GM18873 (cell line): ENCODE measurements at regions not wholly inside any gene's neighbourhood (a gene's known extent, or its start where the extent isn't known, plus 50 kb on each side); places are given as distances from the start of the nearest gene placed in this dataset.

ENCODE experiments used
- ATAC-seq: cut with Tn5 transposase; IDR thresholded peaks from one replicate; pipeline ENCODE4 v1.9.1; 2021; ENCODE audit warnings: mild to moderate bottlenecking, moderate library complexity, moderate number of reproducible peaks; ENCODE audit not compliant: unreplicated experiment, low FRiP score

DNA sequence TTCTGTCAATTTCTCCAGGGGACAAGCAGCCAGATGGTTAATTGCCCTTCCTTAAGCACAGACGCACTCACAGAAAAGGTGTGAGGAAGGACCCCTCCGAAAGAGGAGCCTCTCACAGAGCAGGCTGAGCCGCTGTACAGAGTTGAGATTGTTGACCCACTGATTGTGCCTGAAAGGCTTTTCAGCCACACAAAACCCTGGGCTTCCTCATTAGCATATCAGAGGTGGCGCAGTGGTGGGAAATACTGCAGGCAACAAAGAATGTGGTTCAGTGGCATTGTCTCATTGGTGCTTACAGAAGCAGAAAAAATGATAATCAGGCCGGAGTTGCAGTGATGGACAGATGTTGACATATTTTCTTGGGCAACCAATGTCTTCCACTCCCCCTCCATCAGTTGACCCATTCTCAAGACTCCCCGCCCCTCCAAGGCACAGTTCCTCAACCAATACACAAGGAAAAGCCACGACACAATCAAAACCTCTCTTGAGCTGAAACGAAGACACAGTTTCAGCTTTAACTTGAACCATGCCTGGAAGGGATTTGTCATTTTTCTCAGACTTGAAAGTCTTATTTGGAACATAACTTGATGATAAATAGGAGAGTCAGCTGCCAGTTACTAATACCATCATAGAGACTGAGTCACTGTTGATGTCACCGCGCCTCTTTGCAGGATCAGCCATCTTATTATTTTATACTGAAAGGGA, 53.1 kb downstream of the ATXN3L start:
- no peak for ATAC-seq

GRCh38 chrX:13265549-13266132, 54.2 kb downstream of the ATXN3L start:
- ATAC-seq, result no peak

DNA sequence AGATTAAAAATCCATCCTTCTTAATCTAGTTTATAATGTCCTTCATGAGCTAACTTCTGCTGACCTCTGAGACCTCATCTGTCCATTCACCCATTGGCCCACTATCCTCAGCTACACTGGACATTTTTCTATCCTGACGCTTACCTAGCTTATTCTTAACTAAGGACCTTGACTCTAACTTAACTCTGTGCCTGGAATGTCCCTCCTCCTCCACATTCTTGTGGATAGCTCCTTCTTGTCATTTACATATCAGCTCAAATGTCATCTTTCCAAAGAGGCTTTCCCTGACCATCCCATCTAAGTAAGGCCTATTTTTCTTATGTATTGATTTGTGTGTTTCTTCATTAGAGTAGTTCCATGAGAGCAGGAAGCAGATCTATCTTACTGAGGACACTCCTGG, 54.7 kb downstream of the ATXN3L start:
- no peak for ATAC-seq

- no peak for ATAC-seq
Measured at GRCh38 chrX:13263560-13264251, 56.1 kb downstream of the ATXN3L start.

DNA sequence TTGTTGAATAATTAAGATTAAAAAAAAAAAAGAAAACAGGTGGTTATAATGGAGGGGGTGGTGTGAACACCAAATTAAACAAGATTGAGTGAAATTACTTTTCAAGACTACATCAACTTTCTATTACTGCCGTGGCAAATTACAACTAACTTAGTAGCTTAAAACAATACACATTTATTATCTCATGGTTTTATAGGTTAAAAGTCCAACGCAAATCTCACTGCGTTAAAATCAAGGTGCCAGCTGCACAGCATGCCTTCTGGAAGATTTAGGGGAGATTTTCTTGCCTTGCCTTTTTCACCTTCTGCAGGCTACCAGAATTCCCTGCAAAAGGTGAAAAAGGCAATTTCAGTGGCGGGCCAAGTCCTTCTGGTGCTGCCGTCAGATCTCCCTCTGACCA, 58.5 kb downstream of the ATXN3L start:
- no peak for ATAC-seq

- no peak for ATAC-seq
Measured at GRCh38 chrX:13260598-13260997, 59.3 kb downstream of the ATXN3L start.

DNA sequence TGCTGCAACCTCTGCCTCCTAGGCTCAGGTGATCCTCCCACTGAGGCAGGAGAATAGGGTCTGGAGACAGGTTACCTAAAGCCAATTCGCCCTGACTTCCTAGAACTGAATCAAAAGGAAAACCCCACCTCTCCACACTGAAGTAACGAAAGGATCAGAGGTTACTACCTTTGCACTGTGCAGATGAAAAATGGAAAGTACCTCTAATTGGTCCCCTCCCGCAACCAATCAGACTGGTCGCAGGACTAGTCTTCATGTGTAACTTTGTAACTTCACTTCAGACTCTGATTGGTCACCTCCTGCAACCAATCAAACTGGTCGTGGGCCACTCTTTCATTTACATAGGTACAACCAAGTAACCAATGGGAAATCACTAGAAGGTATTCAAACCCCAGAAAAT, 61.1 kb downstream of the ATXN3L start:
- no peak for ATAC-seq

DNA sequence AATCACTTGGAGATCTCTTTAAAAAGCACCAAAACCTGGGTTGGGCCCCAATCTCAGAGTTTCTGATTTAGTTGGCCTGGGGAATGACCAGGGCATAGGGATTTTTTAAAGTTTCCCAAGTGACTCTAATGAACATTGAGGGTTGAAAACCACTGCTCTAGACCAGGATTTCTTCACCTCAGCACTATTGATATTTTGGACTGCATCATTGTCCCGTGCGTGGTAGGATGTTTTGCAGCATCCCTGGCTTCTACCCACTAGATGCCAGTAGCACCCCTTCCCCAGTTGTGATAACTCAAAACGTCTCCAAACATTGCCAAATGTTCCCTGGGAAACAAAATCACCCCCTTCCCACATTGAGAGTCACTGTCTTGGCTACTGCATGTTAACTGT, 61.8 kb downstream of the ATXN3L start:
- peak; percentile 3 for ATAC-seq

- ATAC-seq, result peak; percentile 62
Measured at GRCh38 chrX:13257223-13258051, 62.4 kb downstream of the ATXN3L start.

- ATAC-seq, result no peak
Measured at GRCh38 chrX:13256603-13257002, 63.2 kb downstream of the ATXN3L start.

DNA sequence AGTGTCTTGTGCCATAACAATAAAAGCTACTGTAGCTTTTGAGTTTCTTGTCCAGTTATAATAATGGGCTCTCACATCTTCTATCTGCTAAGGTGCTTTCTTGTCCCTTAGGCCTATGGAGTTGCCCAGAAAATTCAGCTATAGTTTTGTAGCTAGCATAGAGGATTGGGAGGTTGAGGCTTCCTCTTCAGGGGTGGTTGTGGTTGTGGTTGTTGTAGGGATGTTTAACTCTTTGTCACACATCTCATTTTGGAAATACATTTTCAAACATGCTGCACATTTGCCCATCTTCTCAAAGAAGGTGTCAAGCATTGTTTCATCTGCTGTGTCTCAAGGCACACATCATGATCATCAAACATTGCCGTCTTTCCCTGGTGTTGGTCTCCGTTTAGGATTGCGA, 65.0 kb downstream of the ATXN3L start:
- ATAC-seq, result no peak

GRCh38 chrX:13254076-13254785, 65.6 kb downstream of the ATXN3L start:
- ATAC-seq, result no peak

GRCh38 chrX:13253223-13253622, 66.6 kb downstream of the ATXN3L start:
- no peak for ATAC-seq

GRCh38 chrX:13252726-13253125, 67.1 kb downstream of the ATXN3L start:
- ATAC-seq, result no peak

DNA sequence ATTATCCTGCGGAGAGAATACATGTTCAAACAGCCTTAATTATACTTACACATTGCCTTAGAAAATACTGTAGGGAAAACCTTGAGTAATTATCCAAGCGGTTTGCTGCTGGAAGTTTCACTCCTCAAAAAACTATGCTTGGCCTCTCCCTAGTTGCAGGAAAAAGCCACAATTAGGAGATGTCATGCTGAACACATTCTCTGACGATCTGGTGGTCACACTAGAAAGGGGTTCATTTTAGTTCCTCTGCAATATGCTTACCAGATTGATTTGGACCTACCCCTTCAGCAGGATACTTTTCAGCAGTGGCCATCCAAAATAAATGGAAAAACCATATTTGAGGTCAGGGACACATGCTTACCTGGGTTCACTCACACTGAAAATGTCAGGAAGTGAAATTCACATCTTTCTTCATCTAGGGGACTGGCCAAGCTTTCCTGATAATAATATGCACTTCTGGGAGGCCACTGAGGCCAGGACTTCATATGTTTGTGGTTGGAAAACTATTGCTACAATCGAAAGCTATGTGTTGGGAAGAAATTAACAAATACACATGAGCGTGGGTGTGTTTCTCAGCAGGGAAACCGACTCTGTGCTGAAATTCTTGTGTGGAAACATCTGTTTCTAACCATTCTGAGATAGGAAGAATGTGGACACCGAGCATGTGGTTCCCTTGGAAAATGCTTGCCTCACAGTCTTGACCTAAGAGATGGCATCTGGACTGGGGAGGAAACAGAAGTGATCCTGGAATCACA, 68.8 kb downstream of the ATXN3L start:
- ATAC-seq, result no peak

GRCh38 chrX:13248867-13249486, 70.9 kb downstream of the ATXN3L start:
- ATAC-seq, result no peak

DNA sequence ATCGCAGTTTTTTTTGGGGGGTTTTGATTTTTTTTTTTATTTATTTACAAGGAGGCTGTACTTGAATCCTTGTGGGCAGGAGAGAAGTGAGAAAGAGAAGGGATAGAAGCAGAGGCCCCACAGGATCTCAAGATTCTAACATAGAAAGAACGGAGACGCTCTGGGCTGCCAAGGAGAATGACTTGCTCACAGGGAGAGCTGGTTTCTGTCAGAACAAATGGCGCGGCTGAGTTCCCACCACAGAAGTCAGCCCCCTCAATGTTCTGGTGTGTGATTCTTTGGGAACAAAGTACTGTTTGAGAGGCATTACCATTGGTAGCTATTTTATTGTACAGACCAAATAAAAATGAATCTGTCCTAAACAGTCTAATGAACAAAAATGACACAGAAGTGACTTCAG, 80.6 kb downstream of the ATXN3L start:
- no peak for ATAC-seq

GRCh38 chrX:13235930-13236329, 83.9 kb downstream of the ATXN3L start:
- no peak for ATAC-seq

DNA sequence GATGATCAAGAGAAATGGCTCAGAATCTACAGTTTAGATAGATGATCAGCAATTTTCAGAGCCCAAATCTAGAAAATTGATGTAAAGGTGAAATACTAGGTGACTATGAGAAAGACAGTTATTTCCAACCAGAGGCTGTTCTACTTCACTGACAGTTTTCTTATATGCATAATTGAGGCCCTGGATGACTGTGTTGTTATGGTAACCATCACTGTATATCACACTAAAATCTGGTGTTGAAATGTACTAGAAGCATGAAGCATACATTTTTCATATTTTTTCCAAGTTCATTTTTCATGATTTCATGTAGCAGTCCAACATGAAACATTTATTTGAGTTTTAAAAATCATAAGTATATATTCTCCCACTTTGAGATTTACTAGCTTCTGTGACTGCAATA, 87.4 kb downstream of the ATXN3L start:
- ATAC-seq, result no peak
